ENCODE measurements at regions not wholly inside any gene's neighbourhood (a gene's known extent, or its start where the extent isn't known, plus 50 kb on each side); places are given as distances from the start of the nearest gene placed in this dataset.
"Not testable (repeated sequence)": the region's sequence is repeated elsewhere in the genome, so short reads cannot be mapped to it uniquely, and the experiment has no call there.

DNA sequence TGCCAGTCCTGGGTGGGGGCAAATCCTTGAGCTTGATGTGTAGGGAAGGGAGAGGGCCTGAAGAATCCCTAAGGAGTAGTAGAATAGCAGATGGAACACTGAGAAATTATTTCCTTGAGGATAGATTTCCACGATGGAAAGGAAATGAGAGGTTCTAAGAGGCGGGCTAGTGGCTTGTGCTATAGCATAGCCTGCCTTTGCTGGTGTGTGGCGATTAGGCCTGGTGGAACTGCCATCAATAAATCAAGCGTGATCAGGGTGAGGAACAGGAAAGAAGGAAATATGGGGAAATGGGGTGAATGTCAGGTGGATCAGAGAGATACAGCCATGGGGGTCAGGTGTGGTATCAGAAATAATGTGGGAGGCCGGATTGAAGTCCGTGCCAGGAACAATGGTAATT lies 60.8 kb upstream of the BMP2K start:
- not testable (repeated sequence) for H3K27ac ChIP-seq (ENCODE audit: low read length); H3K9ac ChIP-seq (ENCODE audit: low read depth, low read length)

DNA sequence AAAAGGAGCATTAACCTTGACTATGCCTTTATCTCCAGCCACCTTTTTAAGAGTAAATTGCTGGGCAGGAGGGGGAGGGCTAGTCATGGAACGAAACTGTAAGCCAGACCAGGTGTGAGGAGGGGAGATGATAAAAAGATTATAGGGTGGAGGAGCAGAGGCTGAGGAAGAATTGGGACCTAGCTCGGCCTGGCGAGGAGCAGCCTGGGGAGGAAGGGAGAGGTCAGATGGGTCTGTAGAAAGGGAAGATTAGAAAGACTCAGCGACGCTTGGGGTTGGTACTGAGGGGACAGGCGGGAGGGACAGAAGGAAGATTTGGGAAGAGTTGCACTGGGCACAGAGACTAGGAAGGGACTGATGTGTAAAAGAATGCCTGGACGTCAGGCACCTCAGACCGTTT lies 58.4 kb upstream of the BMP2K start:
- H3K36me3 ChIP-seq (ENCODE audit: insufficient read depth, low read depth, low read length); H3K27ac ChIP-seq (ENCODE audit: low read length); H3K27me3 ChIP-seq (ENCODE audit: insufficient read depth, low read length); H3K9ac ChIP-seq (ENCODE audit: low read depth, low read length); H3K4me3 ChIP-seq (ENCODE audit: low read length); H3K9me3 ChIP-seq (ENCODE audit: insufficient read depth, low read depth, low read length): not testable (repeated sequence)
- H3K4me1 ChIP-seq (ENCODE audit: insufficient read depth, low read length) = peaks cover 29% of the 10 kb centered on the region; the same call in 1 of the 2 replicates

More for the DNA sequence above, 60.8 kb upstream of the BMP2K start:
- H3K9me3 ChIP-seq (ENCODE audit: insufficient read depth, low read depth, low read length); H3K4me1 ChIP-seq (ENCODE audit: insufficient read depth, low read length); H3K4me3 ChIP-seq (ENCODE audit: low read length); H3K27me3 ChIP-seq (ENCODE audit: insufficient read depth, low read length); H3K36me3 ChIP-seq (ENCODE audit: insufficient read depth, low read depth, low read length): not testable (repeated sequence)

DNA sequence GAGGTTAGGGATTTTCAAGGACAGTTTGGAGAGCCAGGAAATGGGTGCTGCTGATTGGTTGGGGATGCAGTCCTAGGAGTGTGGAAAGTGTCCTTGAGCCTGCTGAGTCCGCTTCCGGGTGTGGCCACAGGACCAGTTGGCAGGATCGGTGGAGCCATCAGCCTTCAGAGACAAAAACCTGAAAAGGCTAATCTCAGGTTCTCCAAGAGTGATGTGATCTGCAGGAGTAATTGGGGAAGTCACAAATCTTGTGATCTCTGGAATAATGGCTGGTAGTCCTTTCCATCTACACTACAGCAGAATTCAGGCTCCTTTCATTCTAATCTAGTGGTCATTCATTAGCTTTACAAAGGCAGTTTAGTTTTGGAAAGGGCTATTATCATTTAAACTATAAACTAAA lies 55.9 kb upstream of the BMP2K start:
- Histone ChIP-seq H3K9me3 (ENCODE audit: insufficient read depth, low read depth, low read length) (no peaks in the 10 kb centered on the region), H3K27me3 (ENCODE audit: insufficient read depth, low read length) (peaks cover 4% of the 10 kb centered on the region; the same call in 1 of the 2 replicates), H3K27ac (ENCODE audit: low read length) (no peak overlapping the region), H3K9ac (ENCODE audit: low read depth, low read length) (no peak overlapping the region), H3K36me3 (ENCODE audit: insufficient read depth, low read depth, low read length) (no peaks in the 10 kb centered on the region), H3K4me1 (ENCODE audit: insufficient read depth, low read length) (peaks cover 32% of the 10 kb centered on the region; the same call in 1 of the 2 replicates), H3K4me3 (ENCODE audit: low read length) (0 out of 2 replicates have a peak overlapping the region, but pooled peaks have one; percentile 12)

DNA sequence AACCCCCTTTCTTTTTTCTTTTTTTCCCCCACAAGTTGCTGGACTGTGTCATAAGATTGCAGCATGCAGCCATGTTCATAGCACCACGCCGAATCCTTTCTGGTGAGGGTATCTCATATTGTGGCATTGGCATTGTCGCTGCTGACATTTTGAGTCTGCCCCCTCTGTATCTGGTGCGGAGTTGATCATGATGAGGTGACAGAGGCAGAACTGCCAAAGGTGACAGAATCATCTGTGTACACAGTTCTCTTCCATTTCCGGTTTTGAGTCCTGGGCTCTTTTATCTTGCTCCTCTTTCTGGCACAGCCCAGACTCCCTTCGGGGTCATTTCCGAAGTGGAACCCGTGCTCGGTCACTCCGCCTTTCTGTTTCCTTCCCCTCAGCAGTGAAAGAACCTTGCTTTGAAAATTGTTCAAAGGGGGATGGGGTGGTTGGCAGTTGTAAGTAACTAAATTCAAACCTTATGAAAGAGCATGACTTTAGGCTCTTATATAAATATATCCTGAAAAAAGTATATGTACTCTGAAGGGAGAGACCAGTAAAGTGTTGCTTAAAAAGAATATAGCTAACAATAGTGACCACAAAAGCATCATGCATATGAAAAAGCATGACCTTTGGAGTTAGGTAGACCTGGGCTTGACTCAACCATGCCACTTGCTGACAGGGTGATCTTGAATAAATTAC lies 55.0 kb upstream of the BMP2K start:
- Histone ChIP-seq H3K9me3 (ENCODE audit: insufficient read depth, low read depth, low read length) (no peaks in the 10 kb centered on the region), H3K27ac (ENCODE audit: low read length) (no peak overlapping the region), H3K4me3 (ENCODE audit: low read length) (peak overlapping the region; percentile 9), H3K27me3 (ENCODE audit: insufficient read depth, low read length) (peaks cover 4% of the 10 kb centered on the region; the same call in 1 of the 2 replicates), H3K36me3 (ENCODE audit: insufficient read depth, low read depth, low read length) (no peaks in the 10 kb centered on the region), H3K4me1 (ENCODE audit: insufficient read depth, low read length) (peaks cover 32% of the 10 kb centered on the region; the same call in 1 of the 2 replicates), H3K9ac (ENCODE audit: low read depth, low read length) (no peak overlapping the region)

DNA sequence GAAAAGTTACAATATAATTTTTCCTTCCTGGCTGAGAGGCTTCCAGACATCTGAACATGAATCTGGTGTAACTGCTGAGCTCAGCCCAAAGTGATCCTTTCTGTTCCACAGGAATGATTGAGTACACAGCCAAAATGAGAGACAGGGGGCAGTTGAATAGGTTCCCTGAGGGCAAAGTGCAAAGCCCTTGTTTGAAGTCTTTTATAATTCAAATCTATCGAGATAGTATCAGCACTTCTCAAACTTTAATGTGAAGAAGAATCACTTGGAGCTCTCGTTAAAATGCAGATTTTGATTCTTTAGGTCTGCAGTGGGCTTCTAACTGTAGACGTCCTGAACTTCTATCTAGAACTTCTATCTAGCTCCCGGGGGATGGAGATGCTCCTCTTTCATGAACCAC lies 54.4 kb upstream of the BMP2K start:
- Histone ChIP-seq H3K36me3 (ENCODE audit: insufficient read depth, low read depth, low read length) (no peaks in the 10 kb centered on the region), H3K9me3 (ENCODE audit: insufficient read depth, low read depth, low read length) (no peaks in the 10 kb centered on the region), H3K4me1 (ENCODE audit: insufficient read depth, low read length) (peaks cover 32% of the 10 kb centered on the region; the same call in 1 of the 2 replicates), H3K9ac (ENCODE audit: low read depth, low read length) (no peak overlapping the region), H3K27me3 (ENCODE audit: insufficient read depth, low read length) (peaks cover 4% of the 10 kb centered on the region; the same call in 1 of the 2 replicates), H3K27ac (ENCODE audit: low read length) (no peak overlapping the region), H3K4me3 (ENCODE audit: low read length) (peak overlapping the region; percentile 9)

DNA sequence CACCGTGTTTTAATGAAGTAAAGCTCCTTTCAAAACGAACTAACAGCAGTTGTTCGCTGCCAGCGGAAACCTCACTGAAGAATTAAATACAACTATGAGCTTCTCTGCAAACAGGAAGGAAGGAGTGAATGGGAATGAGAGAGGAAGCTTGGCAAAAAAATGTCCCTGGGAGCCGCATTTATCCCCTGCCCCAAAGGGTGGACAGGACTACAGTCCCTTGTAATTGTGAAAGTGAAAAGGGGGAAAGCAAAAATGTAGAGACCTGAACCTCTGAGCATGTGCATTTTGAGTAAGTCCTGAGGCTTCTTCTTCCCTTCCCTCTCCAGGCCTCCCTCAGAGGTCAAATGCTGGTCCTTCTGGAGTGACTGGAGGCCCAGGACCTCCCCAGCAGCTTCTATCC lies 53.8 kb upstream of the BMP2K start:
- H3K9ac ChIP-seq (ENCODE audit: low read depth, low read length) = no peak overlapping the region
- H3K27me3 ChIP-seq (ENCODE audit: insufficient read depth, low read length) = peaks cover 4% of the 10 kb centered on the region; the same call in 1 of the 2 replicates
- H3K4me3 ChIP-seq (ENCODE audit: low read length) = 0 out of 2 replicates have a peak overlapping the region, but pooled peaks have one; percentile 9
- no peak overlapping the region for H3K27ac ChIP-seq (ENCODE audit: low read length)
- H3K9me3 ChIP-seq (ENCODE audit: insufficient read depth, low read depth, low read length) = no peaks in the 10 kb centered on the region
- no peaks in the 10 kb centered on the region for H3K36me3 ChIP-seq (ENCODE audit: insufficient read depth, low read depth, low read length)
- peaks cover 32% of the 10 kb centered on the region; the same call in 1 of the 2 replicates for H3K4me1 ChIP-seq (ENCODE audit: insufficient read depth, low read length)

DNA sequence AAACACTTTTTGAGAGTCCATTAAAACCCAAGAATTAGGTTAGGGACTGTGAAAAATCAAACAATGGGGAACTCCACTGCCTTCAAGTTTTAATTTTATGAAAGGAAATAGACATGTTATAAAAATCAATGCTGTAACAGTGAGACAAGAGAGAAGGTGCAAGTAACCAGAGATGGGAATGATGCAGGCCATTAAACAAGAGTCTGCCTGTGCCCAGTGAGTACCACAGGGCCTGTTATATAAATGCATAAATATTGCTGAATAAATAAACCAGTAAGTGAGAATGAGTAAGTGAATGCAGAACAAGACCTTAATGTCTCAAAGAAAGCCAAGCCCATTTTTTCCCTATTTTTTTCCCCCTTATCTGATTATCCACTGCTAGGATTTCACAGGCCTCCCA lies 53.3 kb upstream of the BMP2K start:
- Histone ChIP-seq H3K4me3 (ENCODE audit: low read length) (no peak overlapping the region), H3K36me3 (ENCODE audit: insufficient read depth, low read depth, low read length) (no peaks in the 10 kb centered on the region), H3K4me1 (ENCODE audit: insufficient read depth, low read length) (peaks cover 32% of the 10 kb centered on the region; the same call in 1 of the 2 replicates), H3K9ac (ENCODE audit: low read depth, low read length) (no peak overlapping the region), H3K9me3 (ENCODE audit: insufficient read depth, low read depth, low read length) (no peaks in the 10 kb centered on the region), H3K27ac (ENCODE audit: low read length) (no peak overlapping the region), H3K27me3 (ENCODE audit: insufficient read depth, low read length) (peaks cover 4% of the 10 kb centered on the region; the same call in 1 of the 2 replicates)
